DND-41 (cell line): ENCODE measurements at regions not wholly inside any gene's neighbourhood (a gene's known extent, or its start where the extent isn't known, plus 50 kb on each side); places are given as distances from the start of the nearest gene placed in this dataset.

Experiments used
- CTCF ChIP-seq: IDR thresholded peaks from 2 replicates; pipeline ENCODE4 v1.5.1; 2012; ENCODE audit warnings: borderline replicate concordance, low read length, moderate library complexity, mild to moderate bottlenecking; ENCODE audit not compliant: poor library complexity, severe bottlenecking; ENCODE audit errors: extremely low read depth
- EZH2 ChIP-seq: IDR thresholded peaks from 3 replicates; pipeline ENCODE4 v1.6.1; 2012; ENCODE audit warnings: borderline replicate concordance, low read depth, mild to moderate bottlenecking, moderate library complexity, low read length, inconsistent platforms; ENCODE audit not compliant: severe bottlenecking

GRCh38 chrX:35292522-35292921 is 349.9 kb downstream of the FAM47B start:
- TF ChIP-seq EZH2 (no peak), CTCF (no peak)
